Smooth muscle cell (in vitro differentiated cells): ENCODE measurements at regions not wholly inside any gene's neighbourhood (a gene's known extent, or its start where the extent isn't known, plus 50 kb on each side); places are given as distances from the start of the nearest gene placed in this dataset.

Experiments
- DNase-seq: peaks from one replicate; lab custom pipeline; 2025; ENCODE audit not compliant: unreplicated experiment; lab: John Stamatoyannopoulos, UW
- H2AFZ ChIP-seq: fragments of 200-600 bp; sonication (generic); 2 replicates; pipeline ENCODE4 v1.6.0; 2016; ENCODE audit warnings: antibody characterized with exemption, low read depth, mild to moderate bottlenecking
- H3F3A ChIP-seq: fragments of 200-600 bp; sonication (generic); 2 replicates; pipeline ENCODE4 v1.6.0; 2017; ENCODE audit warnings: antibody characterized with exemption, low read depth
- H3K27ac ChIP-seq: fragments of 200-600 bp; sonication (generic); 2 replicates; pipeline ENCODE4 v1.5.1; 2016; ENCODE audit warnings: low read depth, mild to moderate bottlenecking
- H3K27me3 ChIP-seq: fragments of 200-600 bp; sonication (generic); 2 replicates; pipeline ENCODE4 v1.6.1; 2016; ENCODE audit warnings: low read depth, mild to moderate bottlenecking
- H3K36me3 ChIP-seq: fragments of 200-600 bp; sonication (generic); 2 replicates; pipeline ENCODE4 v1.5.1; 2016; ENCODE audit warnings: low read depth
- H3K4me1 ChIP-seq: fragments of 200-600 bp; sonication (generic); 2 replicates; pipeline ENCODE4 v1.5.1; 2016; ENCODE audit warnings: low read depth
- H3K4me2 ChIP-seq: fragments of 200-600 bp; sonication (generic); 2 replicates; pipeline ENCODE4 v1.6.0; 2016; ENCODE audit warnings: mild to moderate bottlenecking
- H3K4me3 ChIP-seq: fragments of 200-600 bp; sonication (generic); 2 replicates; pipeline ENCODE4 v1.5.1; 2016; ENCODE audit warnings: mild to moderate bottlenecking
- H3K79me2 ChIP-seq: fragments of 200-600 bp; sonication (generic); 2 replicates; pipeline ENCODE4 v1.6.0; 2016; ENCODE audit warnings: low read depth, mild to moderate bottlenecking
- H3K9ac ChIP-seq: fragments of 200-600 bp; sonication (generic); 2 replicates; pipeline ENCODE4 v1.6.0; 2016; ENCODE audit warnings: low read depth
- H3K9me3 ChIP-seq: fragments of 200-600 bp; sonication (generic); replicated peaks from 2 replicates; pipeline ENCODE4 v1.5.1; 2016; ENCODE audit warnings: low read depth
- H4K20me1 ChIP-seq: fragments of 200-600 bp; sonication (generic); 2 replicates; pipeline ENCODE4 v1.6.0; 2016; ENCODE audit warnings: low read depth
- CTCF ChIP-seq: fragments of 200-600 bp; sonication (generic); IDR thresholded peaks from 2 replicates; pipeline ENCODE4 v1.5.1; 2017; ENCODE audit warnings: borderline replicate concordance, mild to moderate bottlenecking, antibody characterized with exemption; ENCODE audit not compliant: insufficient read depth, poor library complexity, severe bottlenecking
- WGBS: methylation state at CpG from one replicate; pipeline ENCODE4 v1.1.7; 2016; ENCODE audit warnings: low lambda C conversion rate; 5-methylcytosine and 5-hydroxymethylcytosine counted together

GRCh38 chr13:56917966-56918365 is 222.8 kb upstream of the PRR20A start:
- 97% methylated on average over 3 of the region's 3 CpGs for WGBS
- H3K9ac ChIP-seq, result no peak overlapping the region

GRCh38 chr13:56923626-56924140 is 217.0 kb upstream of the PRR20A start:
- H3K79me2 ChIP-seq, result no peaks in the 10 kb centered on the region
- no peak overlapping the region for H3K9ac ChIP-seq
- no peak for TF ChIP-seq CTCF
- H3K27ac ChIP-seq, result no peak overlapping the region
- no peak overlapping the region for H3K4me2 ChIP-seq
- H3K27me3 ChIP-seq, result no peaks in the 10 kb centered on the region
- no peak overlapping the region for H2AFZ ChIP-seq
- H3F3A ChIP-seq, result no peaks in the 10 kb centered on the region
- no peak for DNase-seq
- WGBS, result 95% methylated on average over 2 of the region's 2 CpGs
- no peaks in the 10 kb centered on the region for H3K4me1 ChIP-seq
- no peak overlapping the region for H3K4me3 ChIP-seq
- H3K36me3 ChIP-seq, result no peaks in the 10 kb centered on the region
- H4K20me1 ChIP-seq, result no peaks in the 10 kb centered on the region
- no peaks in the 10 kb centered on the region for H3K9me3 ChIP-seq

More at GRCh38 chr13:56917966-56918365, 222.8 kb upstream of the PRR20A start:
- Histone ChIP-seq H4K20me1 (no peaks in the 10 kb centered on the region), H3K4me3 (no peak overlapping the region), H3K4me1 (peaks cover 4% of the 10 kb centered on the region), H3K27me3 (no peaks in the 10 kb centered on the region), H3K36me3 (no peaks in the 10 kb centered on the region), H3K4me2 (no peak overlapping the region), H3K27ac (no peak overlapping the region), H3K9me3 (no peaks in the 10 kb centered on the region), H3F3A (no peaks in the 10 kb centered on the region), H3K79me2 (no peaks in the 10 kb centered on the region), H2AFZ (no peak overlapping the region)
- DNase-seq, result no peak
- TF ChIP-seq CTCF, result no peak

DNA sequence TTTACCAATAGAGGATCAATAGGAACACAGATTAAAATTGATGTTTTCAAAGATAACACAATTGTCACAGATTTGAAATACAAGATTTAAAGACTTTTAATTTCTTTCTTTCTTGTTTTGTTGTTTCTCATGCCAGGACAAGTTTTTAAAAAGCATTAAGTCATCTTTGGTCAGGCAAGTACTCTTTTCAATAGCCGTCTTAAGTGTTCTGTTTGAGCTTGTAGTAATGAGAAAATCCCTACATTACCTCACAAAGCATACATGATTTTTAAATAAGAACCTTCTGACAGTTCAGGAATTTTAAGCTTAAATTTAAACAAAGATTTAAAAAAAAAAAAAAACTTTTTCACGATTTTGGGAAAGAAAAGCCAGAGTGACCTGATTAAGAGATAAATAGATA is 216.3 kb upstream of the PRR20A start:
- no peaks in the 10 kb centered on the region for H3K36me3 ChIP-seq

More for the DNA sequence above, 216.3 kb upstream of the PRR20A start:
- DNase-seq, result no peak
- H3K79me2 ChIP-seq, result no peaks in the 10 kb centered on the region
- H3K27me3 ChIP-seq, result no peaks in the 10 kb centered on the region
- no peak overlapping the region for H2AFZ ChIP-seq
- H3K4me2 ChIP-seq, result no peak overlapping the region
- no peak for TF ChIP-seq CTCF
- no peak overlapping the region for H3K9ac ChIP-seq
- no peak overlapping the region for H3K4me3 ChIP-seq
- WGBS, result 76% methylated on average over 2 of the region's 2 CpGs
- no peak overlapping the region for H3K27ac ChIP-seq
- no peaks in the 10 kb centered on the region for H3K4me1 ChIP-seq
- H3K9me3 ChIP-seq, result no peaks in the 10 kb centered on the region
- no peaks in the 10 kb centered on the region for H4K20me1 ChIP-seq
- H3F3A ChIP-seq, result no peaks in the 10 kb centered on the region
